ENCODE measurements at regions not wholly inside any gene's neighbourhood (a gene's known extent, or its start where the extent isn't known, plus 50 kb on each side); places are given as distances from the start of the nearest gene placed in this dataset.
"Not testable (repeated sequence)": the region's sequence is repeated elsewhere in the genome, so short reads cannot be mapped to it uniquely, and the experiment has no call there.

GRCh38 chr10:113498997-113499396, 53.9 kb upstream of the HABP2 start:
- FAIRE-seq: no peak

DNA sequence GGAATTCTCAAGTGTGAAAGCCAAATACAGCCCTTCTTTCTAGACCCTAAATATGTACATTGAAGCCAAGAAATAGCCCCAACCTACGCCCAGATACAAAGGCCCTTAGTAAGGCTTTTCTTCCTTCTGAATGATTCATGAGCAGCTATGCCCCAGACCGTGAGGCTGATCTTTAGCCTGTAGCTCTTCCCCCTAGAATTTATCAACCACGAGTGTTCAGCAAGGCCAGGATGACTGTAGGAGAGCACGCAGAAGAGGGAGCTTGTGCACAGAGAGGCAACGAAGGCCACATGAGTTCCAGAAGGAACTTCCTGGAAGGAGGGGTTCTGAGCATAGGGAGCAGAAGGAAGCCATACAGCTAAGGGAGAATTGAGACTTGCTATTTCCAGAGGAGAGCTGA, 53.0 kb upstream of the HABP2 start:
- FAIRE-seq: no peak

DNA sequence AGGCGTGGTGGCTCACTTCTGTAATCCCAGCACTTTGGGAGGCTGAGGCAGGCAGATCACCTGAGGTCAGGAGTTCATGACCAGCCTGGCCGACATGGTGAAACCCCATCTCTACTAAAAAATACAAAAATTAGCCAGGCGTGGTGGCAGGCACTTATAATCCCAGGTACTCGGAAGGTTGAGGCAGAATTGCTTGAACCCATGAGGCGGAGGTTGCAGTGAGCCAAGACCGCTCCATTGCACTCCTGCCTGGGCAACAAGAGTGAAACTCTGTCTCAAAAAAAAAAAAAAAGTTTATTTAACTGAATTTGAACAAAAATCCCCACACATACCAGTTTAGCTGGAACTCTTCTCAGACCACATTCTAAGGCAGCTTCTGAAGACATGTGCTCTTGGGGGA, 51.8 kb upstream of the HABP2 start:
- FAIRE-seq: not testable (repeated sequence)
